ENCODE measurements at regions not wholly inside any gene's neighbourhood (a gene's known extent, or its start where the extent isn't known, plus 50 kb on each side); places are given as distances from the start of the nearest gene placed in this dataset.

DNA sequence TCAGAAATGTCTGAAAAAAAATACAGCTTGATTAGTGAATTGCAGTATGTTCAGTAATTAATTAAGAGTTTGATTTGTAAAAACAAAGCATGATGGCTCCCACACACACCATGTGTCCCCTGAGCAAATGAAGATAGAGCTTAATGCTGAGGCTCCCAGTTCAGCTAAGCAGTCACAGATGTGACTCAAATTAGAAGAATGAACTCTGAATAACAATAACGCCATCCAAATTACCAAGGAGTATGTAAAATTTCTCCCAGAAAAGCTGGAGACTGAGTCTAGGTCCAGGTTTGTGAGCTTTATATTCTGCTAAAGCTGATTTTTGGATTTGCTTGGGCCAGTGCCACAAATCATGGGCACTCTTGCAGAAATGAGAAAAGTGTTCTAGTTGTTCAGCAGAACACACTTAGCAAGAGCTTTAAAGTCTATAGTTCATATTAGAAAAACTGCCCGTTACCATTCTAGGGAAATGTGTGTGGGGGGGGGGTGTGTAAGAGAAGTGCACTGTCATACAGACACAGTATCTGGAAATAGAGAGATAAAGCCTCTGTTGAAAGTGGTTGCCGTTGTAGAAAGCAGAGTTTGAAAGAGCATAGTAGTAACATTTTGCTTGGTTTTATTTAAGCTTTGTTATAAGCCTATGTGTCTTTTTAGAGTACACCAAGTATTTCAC, 253.1 kb downstream of the BCAT1 start:
- no peaks in the 10 kb centered on the region for H3K27me3 ChIP-seq (ENCODE audit: control insufficient read depth, insufficient read depth, low read length)
- H3K9ac ChIP-seq: no peak overlapping the region
- H3K36me3 ChIP-seq (ENCODE audit: control insufficient read depth, insufficient read depth, low read length): no peaks in the 10 kb centered on the region
- H3K79me2 ChIP-seq: no peaks in the 10 kb centered on the region
- no peak overlapping the region for H2AFZ ChIP-seq
- H3K4me2 ChIP-seq (ENCODE audit: low read length): no peak overlapping the region
- TF ChIP-seq, protein P1, sequence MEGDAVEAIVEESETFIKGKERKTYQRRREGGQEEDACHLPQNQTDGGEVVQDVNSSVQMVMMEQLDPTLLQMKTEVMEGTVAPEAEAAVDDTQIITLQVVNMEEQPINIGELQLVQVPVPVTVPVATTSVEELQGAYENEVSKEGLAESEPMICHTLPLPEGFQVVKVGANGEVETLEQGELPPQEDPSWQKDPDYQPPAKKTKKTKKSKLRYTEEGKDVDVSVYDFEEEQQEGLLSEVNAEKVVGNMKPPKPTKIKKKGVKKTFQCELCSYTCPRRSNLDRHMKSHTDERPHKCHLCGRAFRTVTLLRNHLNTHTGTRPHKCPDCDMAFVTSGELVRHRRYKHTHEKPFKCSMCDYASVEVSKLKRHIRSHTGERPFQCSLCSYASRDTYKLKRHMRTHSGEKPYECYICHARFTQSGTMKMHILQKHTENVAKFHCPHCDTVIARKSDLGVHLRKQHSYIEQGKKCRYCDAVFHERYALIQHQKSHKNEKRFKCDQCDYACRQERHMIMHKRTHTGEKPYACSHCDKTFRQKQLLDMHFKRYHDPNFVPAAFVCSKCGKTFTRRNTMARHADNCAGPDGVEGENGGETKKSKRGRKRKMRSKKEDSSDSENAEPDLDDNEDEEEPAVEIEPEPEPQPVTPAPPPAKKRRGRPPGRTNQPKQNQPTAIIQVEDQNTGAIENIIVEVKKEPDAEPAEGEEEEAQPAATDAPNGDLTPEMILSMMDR (IDR thresholded peaks at IDR 0.05): no peak
- no peak overlapping the region for H3K27ac ChIP-seq
- H3K4me3 ChIP-seq (ENCODE audit: low read depth, low read length): no peak overlapping the region
- H3K9me3 ChIP-seq (ENCODE audit: control insufficient read depth, low read length): no peaks in the 10 kb centered on the region
- H3K4me1 ChIP-seq: no peaks in the 10 kb centered on the region

DNA sequence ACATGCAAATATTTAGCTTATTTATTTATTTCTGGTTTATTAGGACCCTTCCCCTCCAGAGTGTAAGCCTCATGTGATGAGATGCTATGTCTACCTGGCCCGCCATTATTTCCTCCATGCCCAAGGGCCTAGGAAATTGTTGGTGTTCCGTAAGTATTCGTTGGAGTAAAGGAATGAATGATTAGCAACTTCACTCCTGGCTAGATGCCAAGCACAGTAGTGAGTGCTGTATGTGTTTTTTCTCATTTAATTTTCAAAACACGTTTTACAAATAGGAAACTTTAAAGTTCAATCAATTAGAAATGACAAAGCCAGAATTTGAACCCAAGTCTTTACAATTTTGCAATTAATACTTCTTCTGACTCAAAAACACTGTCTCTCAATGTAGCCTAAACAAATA, 253.8 kb downstream of the BCAT1 start:
- Histone ChIP-seq H3K4me3 (ENCODE audit: low read depth, low read length) (no peak overlapping the region), H3K79me2 (no peaks in the 10 kb centered on the region), H3K4me2 (ENCODE audit: low read length) (no peak overlapping the region), H3K9ac (no peak overlapping the region), H2AFZ (no peak overlapping the region), H3K27ac (no peak overlapping the region), H3K9me3 (ENCODE audit: control insufficient read depth, low read length) (no peaks in the 10 kb centered on the region), H3K36me3 (ENCODE audit: control insufficient read depth, insufficient read depth, low read length) (no peaks in the 10 kb centered on the region), H3K27me3 (ENCODE audit: control insufficient read depth, insufficient read depth, low read length) (no peaks in the 10 kb centered on the region), H3K4me1 (no peaks in the 10 kb centered on the region)
- TF ChIP-seq, protein P1 (IDR thresholded peaks at IDR 0.05): no peak

DNA sequence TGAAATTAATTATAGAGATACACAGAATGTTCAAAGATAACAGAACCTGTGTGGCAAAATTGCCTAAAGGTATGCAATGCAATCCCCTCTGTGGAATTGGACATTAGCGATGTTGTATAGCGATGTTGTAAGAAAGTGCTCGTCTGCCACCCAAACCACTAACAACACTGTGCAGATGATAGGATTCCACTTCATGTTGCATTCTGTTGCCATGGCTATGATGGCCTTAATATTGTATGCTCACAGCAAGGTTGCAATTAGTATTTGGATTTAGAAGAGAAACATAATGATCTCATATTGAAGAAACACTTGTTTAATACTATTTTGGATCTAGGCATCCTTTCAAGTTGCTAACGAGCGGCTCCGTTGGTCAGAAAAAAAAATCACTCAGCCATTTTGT, 260.3 kb downstream of the BCAT1 start:
- Histone ChIP-seq H3K4me1 (no peaks in the 10 kb centered on the region), H3K36me3 (ENCODE audit: control insufficient read depth, insufficient read depth, low read length) (no peaks in the 10 kb centered on the region), H3K4me2 (ENCODE audit: low read length) (no peak overlapping the region), H3K27me3 (ENCODE audit: control insufficient read depth, insufficient read depth, low read length) (no peaks in the 10 kb centered on the region), H3K4me3 (ENCODE audit: low read depth, low read length) (no peak overlapping the region), H3K9ac (no peak overlapping the region), H3K79me2 (no peaks in the 10 kb centered on the region), H3K27ac (no peak overlapping the region), H3K9me3 (ENCODE audit: control insufficient read depth, low read length) (no peaks in the 10 kb centered on the region), H2AFZ (no peak overlapping the region)
- TF ChIP-seq, protein P1 (IDR thresholded peaks at IDR 0.05): no peak

DNA sequence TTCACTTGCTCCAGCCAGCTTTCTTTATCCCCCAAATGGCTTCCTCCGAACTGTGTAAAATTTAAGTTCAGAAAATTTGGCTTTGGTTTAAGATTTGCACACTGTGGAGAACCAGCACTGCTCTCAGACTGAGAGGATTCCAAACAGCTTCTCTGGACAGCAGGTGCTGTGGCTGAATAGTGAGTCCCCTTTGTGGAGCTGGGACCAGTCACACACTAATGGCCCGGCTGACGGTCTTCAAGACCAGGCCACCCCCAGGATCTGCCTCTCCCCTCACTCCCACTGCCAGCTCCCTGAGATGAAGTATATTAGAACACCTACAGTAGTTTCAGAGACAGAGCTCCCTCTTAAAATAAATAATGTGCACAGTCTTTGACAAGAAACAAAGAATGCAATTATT, 267.3 kb downstream of the BCAT1 start:
- H3K36me3 ChIP-seq (ENCODE audit: control insufficient read depth, insufficient read depth, low read length): no peaks in the 10 kb centered on the region
- no peaks in the 10 kb centered on the region for H3K9me3 ChIP-seq (ENCODE audit: control insufficient read depth, low read length)
- no peak overlapping the region for H2AFZ ChIP-seq
- no peak overlapping the region for H3K4me2 ChIP-seq (ENCODE audit: low read length)
- no peak overlapping the region for H3K4me3 ChIP-seq (ENCODE audit: low read depth, low read length)
- no peaks in the 10 kb centered on the region for H3K79me2 ChIP-seq
- H3K9ac ChIP-seq: no peak overlapping the region
- no peaks in the 10 kb centered on the region for H3K27me3 ChIP-seq (ENCODE audit: control insufficient read depth, insufficient read depth, low read length)
- TF ChIP-seq, protein P1 (IDR thresholded peaks at IDR 0.05): no peak
- no peaks in the 10 kb centered on the region for H3K4me1 ChIP-seq
- no peak overlapping the region for H3K27ac ChIP-seq

DNA sequence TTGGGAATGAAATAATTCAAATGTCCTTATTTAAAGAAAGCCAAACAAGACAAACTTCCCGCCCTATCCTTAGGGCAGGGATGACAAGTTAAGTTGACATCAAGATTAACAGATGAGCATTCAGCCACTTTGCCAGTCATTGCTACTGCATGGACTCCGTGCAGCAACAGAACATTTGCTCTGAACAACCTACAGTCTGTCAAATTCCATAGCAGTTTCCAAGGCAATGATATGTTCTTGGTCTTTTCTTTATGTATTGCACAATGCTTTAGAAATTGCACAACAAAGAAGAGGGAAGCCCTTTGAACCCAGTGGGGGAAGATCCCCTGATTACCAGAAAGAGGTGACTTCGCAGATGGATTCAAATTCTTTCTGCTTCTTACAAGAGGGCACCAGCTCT, 269.8 kb downstream of the BCAT1 start:
- H3K9me3 ChIP-seq (ENCODE audit: control insufficient read depth, low read length): no peaks in the 10 kb centered on the region
- H3K36me3 ChIP-seq (ENCODE audit: control insufficient read depth, insufficient read depth, low read length): no peaks in the 10 kb centered on the region
- H3K4me3 ChIP-seq (ENCODE audit: low read depth, low read length): no peak overlapping the region
- no peak overlapping the region for H3K4me2 ChIP-seq (ENCODE audit: low read length)
- H3K9ac ChIP-seq: no peak overlapping the region
- no peaks in the 10 kb centered on the region for H3K4me1 ChIP-seq
- H2AFZ ChIP-seq: no peak overlapping the region
- no peaks in the 10 kb centered on the region for H3K27me3 ChIP-seq (ENCODE audit: control insufficient read depth, insufficient read depth, low read length)
- H3K79me2 ChIP-seq: no peaks in the 10 kb centered on the region
- H3K27ac ChIP-seq: no peak overlapping the region
- TF ChIP-seq, protein P1 (IDR thresholded peaks at IDR 0.05): no peak
